ENCODE measurements at regions not wholly inside any gene's neighbourhood (a gene's known extent, or its start where the extent isn't known, plus 50 kb on each side); places are given as distances from the start of the nearest gene placed in this dataset.

- no peak for TF ChIP-seq POLR2AphosphoS5 (IDR thresholded peaks at IDR 0.05)
- TF ChIP-seq, protein P1, sequence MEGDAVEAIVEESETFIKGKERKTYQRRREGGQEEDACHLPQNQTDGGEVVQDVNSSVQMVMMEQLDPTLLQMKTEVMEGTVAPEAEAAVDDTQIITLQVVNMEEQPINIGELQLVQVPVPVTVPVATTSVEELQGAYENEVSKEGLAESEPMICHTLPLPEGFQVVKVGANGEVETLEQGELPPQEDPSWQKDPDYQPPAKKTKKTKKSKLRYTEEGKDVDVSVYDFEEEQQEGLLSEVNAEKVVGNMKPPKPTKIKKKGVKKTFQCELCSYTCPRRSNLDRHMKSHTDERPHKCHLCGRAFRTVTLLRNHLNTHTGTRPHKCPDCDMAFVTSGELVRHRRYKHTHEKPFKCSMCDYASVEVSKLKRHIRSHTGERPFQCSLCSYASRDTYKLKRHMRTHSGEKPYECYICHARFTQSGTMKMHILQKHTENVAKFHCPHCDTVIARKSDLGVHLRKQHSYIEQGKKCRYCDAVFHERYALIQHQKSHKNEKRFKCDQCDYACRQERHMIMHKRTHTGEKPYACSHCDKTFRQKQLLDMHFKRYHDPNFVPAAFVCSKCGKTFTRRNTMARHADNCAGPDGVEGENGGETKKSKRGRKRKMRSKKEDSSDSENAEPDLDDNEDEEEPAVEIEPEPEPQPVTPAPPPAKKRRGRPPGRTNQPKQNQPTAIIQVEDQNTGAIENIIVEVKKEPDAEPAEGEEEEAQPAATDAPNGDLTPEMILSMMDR (IDR thresholded peaks at IDR 0.05), result no peak
Measured at GRCh38 chr12:13347241-13348043, 150.9 kb downstream of the EMP1 start.
